ENCODE measurements at regions not wholly inside any gene's neighbourhood (a gene's known extent, or its start where the extent isn't known, plus 50 kb on each side); places are given as distances from the start of the nearest gene placed in this dataset.
A peak's percentile ranks its signal among the peaks of the same experiment; 100 is the strongest.

DNA sequence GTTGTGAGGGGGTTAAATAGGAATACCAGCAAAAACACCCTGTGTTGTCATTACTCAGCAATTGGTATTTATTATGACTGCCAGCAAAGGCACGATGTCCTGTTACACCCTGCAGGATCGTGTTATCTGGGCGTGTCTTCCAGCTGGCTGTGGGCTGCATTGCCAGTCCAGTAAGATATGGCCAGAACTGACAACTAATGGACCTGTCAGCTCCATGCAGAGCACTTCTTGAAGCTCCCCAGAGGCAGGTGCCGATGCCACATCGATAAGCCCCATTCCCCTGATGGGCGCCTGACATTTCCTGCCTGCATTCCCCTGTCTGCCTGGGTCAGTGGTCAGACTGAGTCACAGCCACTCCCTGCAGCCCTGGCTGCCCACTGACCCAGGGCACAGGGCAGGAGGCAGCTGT is 79.7 kb upstream of the RASGRF1 start (continued):
- TF ChIP-seq, protein P1, sequence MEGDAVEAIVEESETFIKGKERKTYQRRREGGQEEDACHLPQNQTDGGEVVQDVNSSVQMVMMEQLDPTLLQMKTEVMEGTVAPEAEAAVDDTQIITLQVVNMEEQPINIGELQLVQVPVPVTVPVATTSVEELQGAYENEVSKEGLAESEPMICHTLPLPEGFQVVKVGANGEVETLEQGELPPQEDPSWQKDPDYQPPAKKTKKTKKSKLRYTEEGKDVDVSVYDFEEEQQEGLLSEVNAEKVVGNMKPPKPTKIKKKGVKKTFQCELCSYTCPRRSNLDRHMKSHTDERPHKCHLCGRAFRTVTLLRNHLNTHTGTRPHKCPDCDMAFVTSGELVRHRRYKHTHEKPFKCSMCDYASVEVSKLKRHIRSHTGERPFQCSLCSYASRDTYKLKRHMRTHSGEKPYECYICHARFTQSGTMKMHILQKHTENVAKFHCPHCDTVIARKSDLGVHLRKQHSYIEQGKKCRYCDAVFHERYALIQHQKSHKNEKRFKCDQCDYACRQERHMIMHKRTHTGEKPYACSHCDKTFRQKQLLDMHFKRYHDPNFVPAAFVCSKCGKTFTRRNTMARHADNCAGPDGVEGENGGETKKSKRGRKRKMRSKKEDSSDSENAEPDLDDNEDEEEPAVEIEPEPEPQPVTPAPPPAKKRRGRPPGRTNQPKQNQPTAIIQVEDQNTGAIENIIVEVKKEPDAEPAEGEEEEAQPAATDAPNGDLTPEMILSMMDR (conservative IDR thresholded peaks at IDR 0.05; ENCODE audit: low read depth in 2 of 2): no peak
- no peak for TF ChIP-seq CREB1 (CRISPR knock-in tag; IDR thresholded peaks at IDR 0.05; ENCODE audit: low read depth)
- no peak for TF ChIP-seq EZH2 (IDR thresholded peaks at IDR 0.05; ENCODE audit: low read depth, unreplicated experiment)

DNA sequence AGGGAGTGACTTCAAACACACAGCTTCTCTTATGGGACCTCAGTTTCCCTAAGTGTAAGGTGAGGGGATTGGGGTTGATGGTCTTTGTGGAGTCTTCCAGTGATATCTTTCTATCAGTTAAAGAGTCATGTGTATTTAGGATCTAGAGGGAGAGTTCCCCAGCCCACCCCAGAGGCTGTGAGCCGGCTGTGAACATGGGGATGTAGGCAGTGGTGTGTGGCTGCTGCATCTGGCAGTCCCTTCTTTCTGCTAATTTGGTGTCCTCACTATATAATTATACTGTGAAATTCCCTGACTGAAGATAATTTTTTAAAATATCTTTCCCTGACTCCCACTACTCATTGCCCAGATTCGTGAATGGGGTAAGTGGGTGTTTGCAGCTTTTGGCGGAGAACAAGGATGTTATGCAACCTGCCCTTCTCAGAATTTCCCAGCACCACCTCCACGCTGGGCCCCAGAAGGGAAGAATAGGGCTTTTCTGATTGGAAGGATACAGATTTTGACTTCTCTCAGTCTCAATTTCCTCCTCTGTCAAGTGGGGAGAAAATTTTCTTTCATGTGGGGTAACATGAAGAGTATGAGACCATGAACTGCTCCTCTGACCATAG is 79.0 kb upstream of the RASGRF1 start:
- Histone ChIP-seq H3K27ac (ENCODE audit: low read depth) (no peak overlapping the region), H3K4me2 (no peak overlapping the region)
- H3K9me3 Mint-ChIP-seq: no peaks in the 10 kb centered on the region; the same call in 2 of the 3 replicates

More for the DNA sequence above, 79.0 kb upstream of the RASGRF1 start:
- Histone ChIP-seq H4K20me1 (replicated peaks; ENCODE audit: insufficient read depth) (no peaks in the 10 kb centered on the region), H2AFZ (0 out of 2 replicates have a peak overlapping the region, but pooled peaks have one; percentile 21), H3K79me2 (replicated peaks; ENCODE audit: insufficient read depth) (no peaks in the 10 kb centered on the region), H3K4me1 (ENCODE audit: insufficient read depth) (peaks cover 8% of the 10 kb centered on the region), H3F3A (replicated peaks; ENCODE audit: low read depth) (no peaks in the 10 kb centered on the region), H3K36me3 (ENCODE audit: insufficient read depth) (no peaks in the 10 kb centered on the region), H3K27me3 (ENCODE audit: insufficient read depth) (no peaks in the 10 kb centered on the region), H3K4me3 (no peak overlapping the region), H3K9me2 (ENCODE audit: insufficient read depth) (no peaks in the 10 kb centered on the region)
- TF ChIP-seq ZNF114 (CRISPR knock-in tag; IDR thresholded peaks at IDR 0.05): no peak
- TF ChIP-seq, protein P2, sequence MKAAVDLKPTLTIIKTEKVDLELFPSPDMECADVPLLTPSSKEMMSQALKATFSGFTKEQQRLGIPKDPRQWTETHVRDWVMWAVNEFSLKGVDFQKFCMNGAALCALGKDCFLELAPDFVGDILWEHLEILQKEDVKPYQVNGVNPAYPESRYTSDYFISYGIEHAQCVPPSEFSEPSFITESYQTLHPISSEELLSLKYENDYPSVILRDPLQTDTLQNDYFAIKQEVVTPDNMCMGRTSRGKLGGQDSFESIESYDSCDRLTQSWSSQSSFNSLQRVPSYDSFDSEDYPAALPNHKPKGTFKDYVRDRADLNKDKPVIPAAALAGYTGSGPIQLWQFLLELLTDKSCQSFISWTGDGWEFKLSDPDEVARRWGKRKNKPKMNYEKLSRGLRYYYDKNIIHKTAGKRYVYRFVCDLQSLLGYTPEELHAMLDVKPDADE (IDR thresholded peaks at IDR 0.05): no peak
- TF ChIP-seq, protein P3, sequence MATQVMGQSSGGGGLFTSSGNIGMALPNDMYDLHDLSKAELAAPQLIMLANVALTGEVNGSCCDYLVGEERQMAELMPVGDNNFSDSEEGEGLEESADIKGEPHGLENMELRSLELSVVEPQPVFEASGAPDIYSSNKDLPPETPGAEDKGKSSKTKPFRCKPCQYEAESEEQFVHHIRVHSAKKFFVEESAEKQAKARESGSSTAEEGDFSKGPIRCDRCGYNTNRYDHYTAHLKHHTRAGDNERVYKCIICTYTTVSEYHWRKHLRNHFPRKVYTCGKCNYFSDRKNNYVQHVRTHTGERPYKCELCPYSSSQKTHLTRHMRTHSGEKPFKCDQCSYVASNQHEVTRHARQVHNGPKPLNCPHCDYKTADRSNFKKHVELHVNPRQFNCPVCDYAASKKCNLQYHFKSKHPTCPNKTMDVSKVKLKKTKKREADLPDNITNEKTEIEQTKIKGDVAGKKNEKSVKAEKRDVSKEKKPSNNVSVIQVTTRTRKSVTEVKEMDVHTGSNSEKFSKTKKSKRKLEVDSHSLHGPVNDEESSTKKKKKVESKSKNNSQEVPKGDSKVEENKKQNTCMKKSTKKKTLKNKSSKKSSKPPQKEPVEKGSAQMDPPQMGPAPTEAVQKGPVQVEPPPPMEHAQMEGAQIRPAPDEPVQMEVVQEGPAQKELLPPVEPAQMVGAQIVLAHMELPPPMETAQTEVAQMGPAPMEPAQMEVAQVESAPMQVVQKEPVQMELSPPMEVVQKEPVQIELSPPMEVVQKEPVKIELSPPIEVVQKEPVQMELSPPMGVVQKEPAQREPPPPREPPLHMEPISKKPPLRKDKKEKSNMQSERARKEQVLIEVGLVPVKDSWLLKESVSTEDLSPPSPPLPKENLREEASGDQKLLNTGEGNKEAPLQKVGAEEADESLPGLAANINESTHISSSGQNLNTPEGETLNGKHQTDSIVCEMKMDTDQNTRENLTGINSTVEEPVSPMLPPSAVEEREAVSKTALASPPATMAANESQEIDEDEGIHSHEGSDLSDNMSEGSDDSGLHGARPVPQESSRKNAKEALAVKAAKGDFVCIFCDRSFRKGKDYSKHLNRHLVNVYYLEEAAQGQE (IDR thresholded peaks at IDR 0.05; ENCODE audit: unreplicated experiment): no peak
- TF ChIP-seq ZNF331 (CRISPR knock-in tag; IDR thresholded peaks at IDR 0.05; ENCODE audit: low read depth): no peak
- TF ChIP-seq JUNB (IDR thresholded peaks at IDR 0.05; ENCODE audit: unreplicated experiment): no peak
- H3K27me3 Mint-ChIP-seq (ENCODE audit: insufficient read depth, low read depth, poor library complexity): peaks cover 7% of the 10 kb centered on the region
- ATAC-seq (no peak), DNase-seq (ENCODE audit: low spot score) (no peak)
- no peaks in the 10 kb centered on the region for H3K36me3 Mint-ChIP-seq (ENCODE audit: low read depth)
- H3K4me3 Mint-ChIP-seq: no peak overlapping the region
- peaks cover 30% of the 10 kb centered on the region for H3K4me1 Mint-ChIP-seq
- H3K27ac Mint-ChIP-seq: no peak overlapping the region
